OCI-LY7 (cell line): ENCODE measurements at regions not wholly inside any gene's neighbourhood (a gene's known extent, or its start where the extent isn't known, plus 50 kb on each side); places are given as distances from the start of the nearest gene placed in this dataset.
"Not testable (repeated sequence)": the region's sequence is repeated elsewhere in the genome, so short reads cannot be mapped to it uniquely, and the experiment has no call there.

Source experiments
- BruUV-seq: library from RNA; stranded (reverse); fragments of 400-500 nt; replicated peaks from 2 replicates; lab custom pipeline; 2021; lab: Mats Ljungman, UMichigan
- CTCF ChIA-PET: fragments of 300-600 bp; sonication (Branson Sonifier 250); formaldehyde crosslinking; loops from one replicate; lab custom pipeline; 2022; ENCODE audit warnings: antibody characterized with exemption; ENCODE audit not compliant: unreplicated experiment; lab: Charles Lee
- POLR2A ChIA-PET: fragments of 300-600 bp; sonication (Branson Sonifier 250); formaldehyde crosslinking; loops from one replicate; lab custom pipeline; 2022; ENCODE audit warnings: antibody characterized with exemption; lab: Charles Lee
- DNase-seq: peaks from one replicate; pipeline ENCODE4 v3.0.0-alpha.2; 2015; ENCODE audit warnings: low spot score
- H2AFZ ChIP-seq: fragments of 200-600 bp; sonication (generic), shearing (Covaris generic); 2 replicates; pipeline ENCODE4 v1.6.1; 2014; ENCODE audit warnings: mild to moderate bottlenecking, antibody characterized with exemption, low read length, moderate library complexity
- H3K27ac ChIP-seq: fragments of 200-600 bp; sonication (generic); 2 replicates; pipeline ENCODE4 v1.5.1; 2014; ENCODE audit warnings: mixed run types, low read depth, mild to moderate bottlenecking, moderate library complexity, low read length, inconsistent platforms; ENCODE audit not compliant: poor library complexity, severe bottlenecking
- H3K36me3 ChIP-seq: fragments of 200-600 bp; sonication (generic); 2 replicates; pipeline ENCODE4 v1.6.1; 2014; ENCODE audit warnings: mild to moderate bottlenecking, antibody characterized with exemption, low read length, moderate library complexity, mixed read lengths; ENCODE audit not compliant: insufficient read depth
- H3K4me1 ChIP-seq: fragments of 200-600 bp; sonication (generic); 2 replicates; pipeline ENCODE4 v1.5.1; 2014; ENCODE audit warnings: mild to moderate bottlenecking, low read length; ENCODE audit not compliant: insufficient read depth, poor library complexity, severe bottlenecking
- H3K4me2 ChIP-seq: fragments of 200-600 bp; sonication (generic); 2 replicates; pipeline ENCODE4 v1.6.1; 2014; ENCODE audit warnings: mild to moderate bottlenecking, low read length
- H3K4me3 ChIP-seq: fragments of 200-600 bp; sonication (generic); 2 replicates; pipeline ENCODE4 v1.5.1; 2014; ENCODE audit warnings: mild to moderate bottlenecking, low read depth, low read length; ENCODE audit not compliant: poor library complexity, severe bottlenecking
- H3K79me2 ChIP-seq: fragments of 200-600 bp; sonication (generic); 2 replicates; pipeline ENCODE4 v1.6.1; 2016; ENCODE audit warnings: low read depth, mild to moderate bottlenecking, low read length, moderate library complexity, mixed read lengths; ENCODE audit not compliant: insufficient read depth
- H3K9me2 ChIP-seq: fragments of 200-600 bp; sonication (generic); 2 replicates; pipeline ENCODE4 v1.6.1; 2016; ENCODE audit warnings: mild to moderate bottlenecking, low read length, mixed read lengths; ENCODE audit not compliant: insufficient read depth
- H3K9me3 ChIP-seq: fragments of 200-600 bp; sonication (generic); 2 replicates; pipeline ENCODE4 v1.6.1; 2014; ENCODE audit warnings: mild to moderate bottlenecking, mixed run types, low read length, mixed read lengths
- H4K20me1 ChIP-seq: fragments of 200-600 bp; sonication (generic); 2 replicates; pipeline ENCODE4 v1.6.1; 2014; ENCODE audit warnings: mild to moderate bottlenecking, antibody characterized with exemption, low read length, moderate library complexity, mixed read lengths; ENCODE audit not compliant: insufficient read depth
- EZH2phosphoT487 ChIP-seq: fragments of 200-600 bp; sonication (generic); IDR thresholded peaks from 2 replicates; pipeline ENCODE4 v1.6.1; 2018; ENCODE audit warnings: low read depth, borderline replicate concordance, mild to moderate bottlenecking, mixed run types, antibody characterized with exemption, low read length, moderate library complexity, mixed read lengths
- intact Hi-C: fragments of 100-400 bp; cut with micrococcal nuclease; formaldehyde crosslinking; loops from one replicate; pipeline ENCODE4 v1.10.0; 2022; ENCODE audit not compliant: unreplicated experiment
- TF ChIP-seq, protein P1 (sequence below): fragments of 200-600 bp; sonication (generic); conservative IDR thresholded peaks from 2 replicates; pipeline ENCODE4 v1.5.1; 2014; ENCODE audit warnings: mild to moderate bottlenecking, antibody characterized with exemption, low read length, moderate library complexity, mixed read lengths

DNA sequence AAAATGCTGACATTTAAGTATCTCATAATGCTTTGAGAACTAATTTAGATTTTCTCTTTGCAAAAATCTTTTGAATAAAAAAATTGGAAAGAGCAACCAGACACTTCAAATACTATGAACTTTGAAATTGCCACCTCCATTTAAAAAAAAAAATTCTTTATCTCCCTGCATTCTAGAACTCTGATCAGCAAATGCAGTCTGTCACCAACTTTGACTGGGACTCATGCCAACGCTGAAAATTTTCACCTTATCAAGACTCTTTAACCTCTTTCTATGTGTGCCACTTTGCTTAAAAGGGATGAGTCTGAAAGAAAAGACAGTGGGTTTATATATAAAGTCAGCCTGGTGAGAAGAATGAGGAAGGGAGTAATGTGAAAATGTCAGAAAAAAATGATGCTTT is 191.2 kb upstream of the ARPP21 start:
- BruUV-seq = no TSS peak
- Histone ChIP-seq H4K20me1 (no peaks in the 10 kb centered on the region), H3K4me1 (no peaks in the 10 kb centered on the region), H3K27ac (no peak overlapping the region), H3K4me2 (no peak overlapping the region), H3K4me3 (no peak overlapping the region), H3K79me2 (no peaks in the 10 kb centered on the region), H3K9me2 (no peaks in the 10 kb centered on the region), H2AFZ (no peak overlapping the region), H3K9me3 (no peaks in the 10 kb centered on the region), H3K36me3 (no peaks in the 10 kb centered on the region)
- intact Hi-C loops = no loop called here
- ChIA-PET CTCF (no interaction called here), POLR2A (no interaction called here)
- TF ChIP-seq, protein P1, sequence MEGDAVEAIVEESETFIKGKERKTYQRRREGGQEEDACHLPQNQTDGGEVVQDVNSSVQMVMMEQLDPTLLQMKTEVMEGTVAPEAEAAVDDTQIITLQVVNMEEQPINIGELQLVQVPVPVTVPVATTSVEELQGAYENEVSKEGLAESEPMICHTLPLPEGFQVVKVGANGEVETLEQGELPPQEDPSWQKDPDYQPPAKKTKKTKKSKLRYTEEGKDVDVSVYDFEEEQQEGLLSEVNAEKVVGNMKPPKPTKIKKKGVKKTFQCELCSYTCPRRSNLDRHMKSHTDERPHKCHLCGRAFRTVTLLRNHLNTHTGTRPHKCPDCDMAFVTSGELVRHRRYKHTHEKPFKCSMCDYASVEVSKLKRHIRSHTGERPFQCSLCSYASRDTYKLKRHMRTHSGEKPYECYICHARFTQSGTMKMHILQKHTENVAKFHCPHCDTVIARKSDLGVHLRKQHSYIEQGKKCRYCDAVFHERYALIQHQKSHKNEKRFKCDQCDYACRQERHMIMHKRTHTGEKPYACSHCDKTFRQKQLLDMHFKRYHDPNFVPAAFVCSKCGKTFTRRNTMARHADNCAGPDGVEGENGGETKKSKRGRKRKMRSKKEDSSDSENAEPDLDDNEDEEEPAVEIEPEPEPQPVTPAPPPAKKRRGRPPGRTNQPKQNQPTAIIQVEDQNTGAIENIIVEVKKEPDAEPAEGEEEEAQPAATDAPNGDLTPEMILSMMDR = no peak
- TF ChIP-seq EZH2phosphoT487 = no peak
- no peak for DNase-seq

DNA sequence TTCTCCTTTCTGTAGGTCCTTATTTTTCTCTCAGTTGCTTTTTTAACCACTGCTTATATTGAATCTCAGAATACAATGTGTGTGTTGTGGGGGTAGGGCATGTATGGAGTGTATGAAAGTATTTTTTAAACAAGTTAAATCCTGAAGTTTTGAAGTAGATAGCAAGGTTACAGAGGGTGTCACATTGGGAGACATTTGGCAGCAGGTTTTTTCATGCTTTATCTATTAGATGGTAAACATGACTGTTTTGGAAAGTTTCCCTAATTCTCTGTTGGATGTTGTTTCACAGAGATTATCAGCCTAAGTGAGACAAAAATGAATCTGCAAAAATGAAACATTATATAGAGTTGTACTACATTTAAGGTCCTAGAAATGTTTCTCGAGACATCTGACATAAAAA is 190.6 kb upstream of the ARPP21 start:
- Histone ChIP-seq H3K9me3 (no peaks in the 10 kb centered on the region), H3K36me3 (no peaks in the 10 kb centered on the region), H3K27ac (no peak overlapping the region), H3K4me3 (no peak overlapping the region), H3K4me1 (no peaks in the 10 kb centered on the region), H3K4me2 (no peak overlapping the region), H3K9me2 (no peaks in the 10 kb centered on the region), H3K79me2 (no peaks in the 10 kb centered on the region), H4K20me1 (no peaks in the 10 kb centered on the region), H2AFZ (no peak overlapping the region)
- ChIA-PET CTCF (no interaction called here), POLR2A (no interaction called here)
- DNase-seq = no peak
- intact Hi-C loops = no loop called here
- no TSS peak for BruUV-seq
- TF ChIP-seq, protein P1 = no peak
- no peak for TF ChIP-seq EZH2phosphoT487

DNA sequence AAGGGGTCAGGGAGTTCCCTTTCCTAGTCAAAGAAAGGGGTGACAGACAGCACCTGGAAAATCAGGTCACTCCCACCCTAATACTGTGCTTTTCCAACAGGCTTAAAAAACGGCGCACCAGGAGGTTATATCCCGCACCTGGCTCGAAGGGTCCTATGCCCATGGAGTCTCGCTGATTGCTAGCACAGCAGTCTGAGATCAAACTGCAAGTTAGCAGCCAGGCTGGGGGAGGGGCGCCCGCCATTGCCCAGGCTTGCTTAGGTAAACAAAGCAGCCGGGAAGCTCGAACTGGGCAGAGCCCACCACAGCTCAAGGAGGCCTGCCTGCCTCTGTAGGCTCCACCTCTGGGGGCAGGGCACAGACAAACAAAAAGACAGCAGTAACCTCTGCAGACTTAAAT is 184.5 kb upstream of the ARPP21 start:
- intact Hi-C loops, CTCF ChIA-PET, H3K4me1 ChIP-seq, H3K4me3 ChIP-seq, POLR2A ChIA-PET, H3K9me3 ChIP-seq, H4K20me1 ChIP-seq, DNase-seq, H3K27ac ChIP-seq, H3K9me2 ChIP-seq, H3K4me2 ChIP-seq, H2AFZ ChIP-seq, H3K36me3 ChIP-seq, BruUV-seq, H3K79me2 ChIP-seq: not testable (repeated sequence)
